Lower leg skin (tissue), 4 donors: ENCODE measurements at regions not wholly inside any gene's neighbourhood (a gene's known extent, or its start where the extent isn't known, plus 50 kb on each side); places are given as distances from the start of the nearest gene placed in this dataset.
A peak's percentile ranks its signal among the peaks of the same experiment; 100 is the strongest.

Source experiments
- DNase-seq, 2 donors: peaks; one replicate each; pipeline ENCODE4 v3.0.0-alpha.2; 2019; ENCODE audit warnings: low spot score in 2 of 2
- H3K4me3 ChIP-seq: fragments of 200-600 bp; sonication (generic); 2 replicates; pipeline ENCODE4 v1.5.1; 2017; ENCODE audit warnings: mild to moderate bottlenecking, low read depth; ENCODE audit not compliant: poor library complexity, severe bottlenecking
- POLR2A ChIP-seq, 2 donors: fragments of 450-650 bp; IDR thresholded peaks; one replicate each; pipeline ENCODE4 v1.6.1; 2016 to 2017; ENCODE audit warnings: antibody characterized with exemption in 2 of 2, mild to moderate bottlenecking in 1 of 2, moderate library complexity in 1 of 2
- WGBS, 2 donors: methylation state at CpG; one replicate each; pipeline ENCODE4 v1.1.5; 2018; 5-methylcytosine and 5-hydroxymethylcytosine counted together
- intact Hi-C: fragments of 100-400 bp; cut with DNase I; formaldehyde crosslinking; loops from one replicate; pipeline ENCODE4 v1.15.0; 2023; ENCODE audit warnings: low total_unique reads
- TF ChIP-seq, protein P1 (sequence below), 3 donors: fragments of 450-650 bp; IDR thresholded peaks; one replicate each; pipeline ENCODE4 v1.5.1; 2016; ENCODE audit warnings: antibody characterized with exemption in 3 of 3, mild to moderate bottlenecking in 3 of 3, moderate library complexity in 2 of 3

DNA sequence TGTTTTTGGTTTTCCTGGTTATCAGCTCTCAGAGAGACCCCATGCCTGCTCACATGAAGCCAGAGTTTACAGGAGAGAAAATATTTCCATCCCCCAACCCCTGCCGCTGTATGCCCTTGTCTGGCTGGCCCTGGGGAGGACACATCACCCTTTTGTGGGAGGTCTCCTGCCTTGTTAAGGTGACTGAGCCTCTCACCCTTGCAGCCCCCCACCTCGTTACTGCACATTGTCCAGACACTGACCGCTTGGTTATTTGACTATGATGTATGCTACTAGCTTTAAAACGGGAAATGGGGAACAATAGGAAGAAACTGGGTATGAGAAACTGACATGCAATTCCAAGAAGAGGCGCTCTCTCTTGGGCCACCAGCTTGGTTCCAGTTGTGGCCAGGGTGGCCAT, 51.1 kb upstream of the RFPL3 start:
- TF ChIP-seq, protein P1, sequence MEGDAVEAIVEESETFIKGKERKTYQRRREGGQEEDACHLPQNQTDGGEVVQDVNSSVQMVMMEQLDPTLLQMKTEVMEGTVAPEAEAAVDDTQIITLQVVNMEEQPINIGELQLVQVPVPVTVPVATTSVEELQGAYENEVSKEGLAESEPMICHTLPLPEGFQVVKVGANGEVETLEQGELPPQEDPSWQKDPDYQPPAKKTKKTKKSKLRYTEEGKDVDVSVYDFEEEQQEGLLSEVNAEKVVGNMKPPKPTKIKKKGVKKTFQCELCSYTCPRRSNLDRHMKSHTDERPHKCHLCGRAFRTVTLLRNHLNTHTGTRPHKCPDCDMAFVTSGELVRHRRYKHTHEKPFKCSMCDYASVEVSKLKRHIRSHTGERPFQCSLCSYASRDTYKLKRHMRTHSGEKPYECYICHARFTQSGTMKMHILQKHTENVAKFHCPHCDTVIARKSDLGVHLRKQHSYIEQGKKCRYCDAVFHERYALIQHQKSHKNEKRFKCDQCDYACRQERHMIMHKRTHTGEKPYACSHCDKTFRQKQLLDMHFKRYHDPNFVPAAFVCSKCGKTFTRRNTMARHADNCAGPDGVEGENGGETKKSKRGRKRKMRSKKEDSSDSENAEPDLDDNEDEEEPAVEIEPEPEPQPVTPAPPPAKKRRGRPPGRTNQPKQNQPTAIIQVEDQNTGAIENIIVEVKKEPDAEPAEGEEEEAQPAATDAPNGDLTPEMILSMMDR (IDR thresholded peaks at IDR 0.05): no peak
- TF ChIP-seq POLR2A (IDR thresholded peaks at IDR 0.05): no peak
- H3K4me3 ChIP-seq: no peak overlapping the region
- 65 to 84% methylated on average over 5 of the region's 5 CpGs for WGBS, 2 donors
- intact Hi-C loops: no loop called here
- peak in 1 of 2 donors; percentile 56 for DNase-seq

DNA sequence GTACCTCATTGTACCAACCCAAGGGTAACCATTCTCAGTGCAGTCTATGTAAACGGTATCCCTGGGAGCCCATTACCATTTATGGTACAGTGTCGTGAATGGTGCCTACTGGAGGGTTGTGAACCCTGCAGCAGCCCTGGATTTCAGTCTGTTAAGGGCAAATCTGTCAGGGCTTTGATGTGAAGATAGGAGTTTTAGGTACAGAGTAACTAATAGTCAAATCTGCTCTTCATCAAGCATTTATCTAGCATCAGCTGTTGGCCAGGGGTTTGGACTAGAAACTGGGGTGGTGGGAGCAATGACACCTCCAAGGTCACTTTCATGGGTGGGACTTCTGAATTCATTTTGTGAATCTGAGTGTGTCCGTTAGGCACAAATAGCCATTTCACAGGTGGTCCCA, 50.6 kb upstream of the RFPL3 start:
- intact Hi-C loops: no loop called here
- TF ChIP-seq POLR2A (IDR thresholded peaks at IDR 0.05): no peak
- TF ChIP-seq, protein P1 (IDR thresholded peaks at IDR 0.05): no peak
- H3K4me3 ChIP-seq: no peak overlapping the region
- 69 to 84% methylated on average over 3 of the region's 3 CpGs for WGBS, 2 donors
- DNase-seq: peak in 1 of 2 donors; percentile 32

DNA sequence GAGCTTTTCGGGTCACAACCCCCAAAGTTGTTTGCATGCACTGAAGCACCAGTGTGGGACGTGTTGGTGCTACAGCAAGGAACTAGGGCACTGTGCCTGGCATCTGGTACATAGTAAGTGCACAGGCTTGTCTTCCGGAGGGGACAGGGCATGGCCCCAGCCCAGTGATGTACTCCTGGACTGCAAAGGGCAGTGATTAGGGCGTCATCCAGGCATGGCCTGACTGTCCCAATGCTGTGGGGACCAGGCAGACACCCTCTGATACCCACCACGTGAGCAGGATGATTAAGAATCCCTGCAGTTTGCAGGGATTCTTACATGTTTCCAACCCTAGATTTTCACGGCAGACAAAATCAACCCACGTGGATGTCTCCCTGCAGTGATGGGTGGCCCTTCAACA, 50.0 kb upstream of the RFPL3 start:
- intact Hi-C loops: no loop called here
- DNase-seq: peak in 1 of 2 donors; percentile 59
- H3K4me3 ChIP-seq: no peak overlapping the region
- no peak for TF ChIP-seq POLR2A (IDR thresholded peaks at IDR 0.05)
- TF ChIP-seq, protein P1 (IDR thresholded peaks at IDR 0.05): no peak
- WGBS, 2 donors: 82 to 84% methylated on average over 7 of the region's 7 CpGs
